ENCODE measurements at regions not wholly inside any gene's neighbourhood (a gene's known extent, or its start where the extent isn't known, plus 50 kb on each side); places are given as distances from the start of the nearest gene placed in this dataset.

GRCh38 chr11:134784046-134784445 lies 372.0 kb upstream of the B3GAT1 start:
- TF ChIP-seq, protein P1, sequence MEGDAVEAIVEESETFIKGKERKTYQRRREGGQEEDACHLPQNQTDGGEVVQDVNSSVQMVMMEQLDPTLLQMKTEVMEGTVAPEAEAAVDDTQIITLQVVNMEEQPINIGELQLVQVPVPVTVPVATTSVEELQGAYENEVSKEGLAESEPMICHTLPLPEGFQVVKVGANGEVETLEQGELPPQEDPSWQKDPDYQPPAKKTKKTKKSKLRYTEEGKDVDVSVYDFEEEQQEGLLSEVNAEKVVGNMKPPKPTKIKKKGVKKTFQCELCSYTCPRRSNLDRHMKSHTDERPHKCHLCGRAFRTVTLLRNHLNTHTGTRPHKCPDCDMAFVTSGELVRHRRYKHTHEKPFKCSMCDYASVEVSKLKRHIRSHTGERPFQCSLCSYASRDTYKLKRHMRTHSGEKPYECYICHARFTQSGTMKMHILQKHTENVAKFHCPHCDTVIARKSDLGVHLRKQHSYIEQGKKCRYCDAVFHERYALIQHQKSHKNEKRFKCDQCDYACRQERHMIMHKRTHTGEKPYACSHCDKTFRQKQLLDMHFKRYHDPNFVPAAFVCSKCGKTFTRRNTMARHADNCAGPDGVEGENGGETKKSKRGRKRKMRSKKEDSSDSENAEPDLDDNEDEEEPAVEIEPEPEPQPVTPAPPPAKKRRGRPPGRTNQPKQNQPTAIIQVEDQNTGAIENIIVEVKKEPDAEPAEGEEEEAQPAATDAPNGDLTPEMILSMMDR (IDR thresholded peaks at IDR 0.05 in 4 of 5, conservative IDR thresholded peaks at IDR 0.05 in 1 of 5): no peak
- no peak for TF ChIP-seq POLR2A (IDR thresholded peaks at IDR 0.05)
